K562 (cell line): ENCODE measurements at regions not wholly inside any gene's neighbourhood (a gene's known extent, or its start where the extent isn't known, plus 50 kb on each side); places are given as distances from the start of the nearest gene placed in this dataset.

Experiments used
- NUFIP1 ChIP-seq: fragments of 450-650 bp; IDR thresholded peaks from 2 replicates; pipeline ENCODE4 v1.6.1; 2018; ENCODE audit not compliant: partially characterized antibody
- RBM22 ChIP-seq: fragments of 200-400 bp; formaldehyde crosslinking; IDR thresholded peaks from 2 replicates; pipeline ENCODE4 v1.6.1; 2018; ENCODE audit warnings: low read length, low read depth; ENCODE audit not compliant: poor library complexity, severe bottlenecking

GRCh38 chr21:39118061-39118460, 65.2 kb downstream of the PSMG1 start:
- TF ChIP-seq NUFIP1 = no peak
- no peak for TF ChIP-seq RBM22
